SH-SY5Y (cell line): ENCODE measurements at regions not wholly inside any gene's neighbourhood (a gene's known extent, or its start where the extent isn't known, plus 50 kb on each side); places are given as distances from the start of the nearest gene placed in this dataset.

Experiments used
- GATA2 ChIP-seq: IDR thresholded peaks from 2 replicates; pipeline ENCODE4 v1.6.1; 2011; ENCODE audit warnings: mild to moderate bottlenecking, low read depth, low read length
- GATA3 ChIP-seq: IDR thresholded peaks from 2 replicates; pipeline ENCODE4 v1.6.1; 2011; ENCODE audit warnings: low read depth, mild to moderate bottlenecking, low read length, moderate library complexity

DNA sequence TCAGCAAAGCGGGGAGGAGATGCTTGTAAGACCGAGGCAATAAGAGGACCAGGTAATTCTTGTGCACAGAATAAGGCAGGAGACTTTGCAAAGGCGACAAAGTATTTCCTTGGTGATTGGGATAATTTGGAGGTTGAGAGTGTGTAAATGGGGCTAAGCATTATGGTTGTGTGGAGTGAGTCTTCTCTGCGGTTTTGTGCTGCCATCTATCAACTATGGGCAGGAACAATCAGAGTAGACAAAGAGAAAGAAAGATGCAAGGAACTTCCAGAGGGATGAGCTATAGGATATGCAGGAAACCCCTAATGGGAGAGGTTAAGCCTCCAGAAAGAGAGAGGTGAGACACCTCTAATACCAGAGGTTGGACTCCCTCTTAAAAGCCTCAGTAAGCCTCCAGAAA is 339.8 kb downstream of the PAPSS1 start:
- no peak for TF ChIP-seq GATA2
- no peak for TF ChIP-seq GATA3
